ENCODE measurements at regions not wholly inside any gene's neighbourhood (a gene's known extent, or its start where the extent isn't known, plus 50 kb on each side); places are given as distances from the start of the nearest gene placed in this dataset.

DNA sequence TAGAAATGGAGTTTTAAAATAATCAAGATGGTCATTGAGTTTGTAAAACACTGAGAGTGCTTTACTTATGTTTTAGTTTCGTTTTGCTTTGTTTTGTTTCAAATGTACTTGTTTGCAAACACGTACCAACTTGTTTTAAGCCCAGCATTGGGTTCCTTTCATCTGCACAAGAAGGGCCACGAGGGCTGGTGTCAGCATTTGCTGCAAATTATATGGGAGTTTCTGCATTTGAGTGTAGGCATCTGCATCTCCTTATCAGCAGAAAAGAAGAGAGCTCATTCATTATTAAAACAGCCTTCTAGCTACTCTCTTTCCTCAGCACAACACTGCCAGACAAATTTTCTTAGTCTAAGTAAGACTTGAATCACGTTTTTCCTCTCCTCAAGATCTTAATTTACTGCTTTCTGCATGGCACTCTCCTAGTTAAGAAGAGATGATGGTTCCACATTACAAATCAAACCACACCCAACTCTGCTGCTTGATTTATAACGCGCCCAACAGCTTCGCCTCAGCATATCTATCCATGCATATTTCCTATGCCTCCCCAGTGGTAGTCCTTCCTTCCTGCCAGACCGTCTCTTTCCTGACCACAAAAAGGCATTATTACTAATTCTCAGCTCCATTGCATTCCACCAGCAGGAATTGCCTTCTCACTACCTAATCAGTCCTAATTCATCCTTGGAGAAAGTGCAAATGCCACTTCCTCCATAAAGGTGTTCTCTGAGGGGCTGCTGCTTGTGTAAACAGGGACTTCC, 95.2 kb upstream of the CAST start:
- ATAC-seq (no peak), DNase-seq (ENCODE audit: low spot score in 2 of 2) (no peak)
- no peaks in the 10 kb centered on the region for H3K36me3 Mint-ChIP-seq
- H3K27ac Mint-ChIP-seq: no peak overlapping the region
- no peaks in the 10 kb centered on the region for H3K9me3 Mint-ChIP-seq

DNA sequence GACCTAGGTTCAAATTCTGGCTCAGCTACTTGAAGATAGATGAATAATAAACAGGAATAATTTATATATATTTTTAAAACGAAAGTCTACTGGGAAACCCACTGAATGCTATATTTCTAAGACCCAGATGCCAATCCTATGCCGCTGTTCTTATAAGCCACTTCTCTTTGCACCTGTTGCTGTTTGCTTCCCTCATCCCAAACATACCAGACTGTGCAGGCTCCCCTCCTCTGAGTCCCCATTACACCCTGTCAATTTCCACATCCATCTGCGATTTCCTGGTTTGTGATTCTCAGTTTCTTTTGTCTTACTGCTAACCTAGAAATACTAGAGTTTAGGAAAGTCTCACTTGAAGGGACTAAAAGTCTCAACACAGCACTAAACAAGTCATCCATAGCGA, 92.8 kb upstream of the CAST start:
- no peak for ATAC-seq
- no peaks in the 10 kb centered on the region for H3K9me3 Mint-ChIP-seq
- H3K36me3 Mint-ChIP-seq: no peaks in the 10 kb centered on the region
- no peak overlapping the region for H3K27ac Mint-ChIP-seq
- DNase-seq (ENCODE audit: low spot score in 2 of 2): no peak

DNA sequence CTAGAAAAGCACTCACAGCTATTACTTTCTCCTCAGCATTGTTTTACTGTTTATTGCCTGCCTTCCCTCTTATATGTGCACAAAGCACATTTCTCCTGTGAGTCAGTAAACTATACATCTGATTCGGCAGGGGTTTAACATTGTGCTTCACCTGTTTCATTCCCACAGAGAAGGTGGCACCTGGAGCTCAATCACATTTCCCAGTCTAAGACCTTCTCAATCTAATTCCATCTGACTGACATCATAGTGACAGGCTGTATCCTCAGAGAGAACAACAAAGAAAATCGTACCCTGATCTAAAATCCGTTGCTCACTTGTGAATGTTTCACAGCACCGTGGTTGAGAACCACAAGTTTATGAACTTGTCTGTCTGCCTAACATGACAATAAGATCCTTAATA, 92.4 kb upstream of the CAST start:
- Mint-ChIP-seq H3K36me3 (no peaks in the 10 kb centered on the region), H3K27ac (no peak overlapping the region), H3K9me3 (no peaks in the 10 kb centered on the region)
- no peak for ATAC-seq
- no peak for DNase-seq (ENCODE audit: low spot score in 2 of 2)

DNA sequence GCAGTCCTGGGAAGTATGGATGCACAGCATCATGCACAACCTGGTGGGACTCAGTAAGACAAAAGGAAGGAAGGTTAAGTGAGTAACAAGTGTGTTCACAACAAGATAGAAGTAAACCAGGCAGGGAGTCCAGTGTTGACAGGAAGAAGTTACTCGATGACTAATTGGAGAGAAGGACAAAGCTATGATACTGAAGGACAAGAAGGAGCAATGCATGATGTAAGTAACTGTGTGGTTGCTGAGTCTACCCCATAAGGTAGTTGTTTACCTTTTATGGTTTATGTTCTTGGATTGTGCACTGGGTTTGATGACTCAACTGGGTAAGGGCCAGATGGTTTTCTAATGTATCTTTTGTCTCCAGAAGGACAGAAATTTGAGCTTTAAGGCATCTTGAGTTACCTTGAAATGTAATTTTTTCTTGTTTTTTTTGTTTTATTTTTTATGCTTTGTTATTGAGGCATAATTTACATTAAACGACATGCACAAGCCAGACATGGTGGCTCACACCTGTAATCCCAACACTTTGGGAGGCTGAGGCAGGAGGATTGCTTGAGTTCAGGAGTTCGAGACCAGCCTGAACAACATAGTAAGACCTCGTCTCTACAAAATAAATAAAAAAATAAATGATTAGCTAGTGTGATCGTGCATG, 89.2 kb upstream of the CAST start:
- H3K36me3 Mint-ChIP-seq: no peaks in the 10 kb centered on the region
- ATAC-seq (peak; percentile 31 to 91), DNase-seq (ENCODE audit: low spot score in 2 of 2) (no peak)
- H3K27ac Mint-ChIP-seq: no peak overlapping the region
- no peaks in the 10 kb centered on the region for H3K9me3 Mint-ChIP-seq

DNA sequence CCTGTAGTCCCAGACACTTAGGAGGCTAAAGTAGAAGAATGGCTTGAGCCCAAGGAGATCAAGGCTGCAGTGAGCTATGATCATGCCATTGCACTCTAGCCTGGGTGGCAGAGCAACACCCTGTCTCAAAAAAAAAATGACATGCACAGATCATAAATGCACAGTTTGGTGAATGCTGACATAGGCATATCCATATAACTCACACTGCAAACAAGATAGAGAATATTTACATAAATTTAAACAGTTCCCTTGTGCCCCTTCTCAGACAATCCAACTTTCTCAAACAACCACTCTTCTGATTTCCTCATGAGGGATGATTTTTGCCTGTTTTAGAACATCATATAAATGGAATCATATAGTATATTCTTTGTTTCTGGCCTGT, 88.7 kb upstream of the CAST start:
- H3K9me3 Mint-ChIP-seq: no peaks in the 10 kb centered on the region
- DNase-seq (ENCODE audit: low spot score in 2 of 2) (no peak), ATAC-seq (no peak)
- H3K36me3 Mint-ChIP-seq: no peaks in the 10 kb centered on the region
- H3K27ac Mint-ChIP-seq: no peak overlapping the region

DNA sequence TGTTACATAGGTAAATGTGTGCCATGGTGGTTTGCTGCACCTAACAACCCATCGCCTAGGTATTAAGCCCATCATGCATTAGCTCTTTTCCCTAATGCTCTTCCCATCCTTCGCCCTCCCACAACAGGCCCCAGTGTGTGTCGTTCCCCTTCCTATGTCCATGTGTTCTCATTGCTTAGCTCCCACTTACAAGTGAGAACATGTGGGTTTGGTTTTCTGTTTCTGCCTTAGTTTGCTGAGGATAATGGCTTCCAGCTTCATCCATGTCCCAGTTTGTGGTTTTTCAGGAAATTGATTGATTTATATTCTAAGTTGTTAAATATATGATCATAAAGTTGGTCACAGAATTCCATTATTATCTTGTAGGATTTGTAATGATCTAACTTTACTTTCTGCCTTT, 85.3 kb upstream of the CAST start:
- no peaks in the 10 kb centered on the region for H3K9me3 Mint-ChIP-seq
- ATAC-seq (no peak), DNase-seq (ENCODE audit: low spot score in 2 of 2) (no peak)
- H3K36me3 Mint-ChIP-seq: no peaks in the 10 kb centered on the region
- no peak overlapping the region for H3K27ac Mint-ChIP-seq

DNA sequence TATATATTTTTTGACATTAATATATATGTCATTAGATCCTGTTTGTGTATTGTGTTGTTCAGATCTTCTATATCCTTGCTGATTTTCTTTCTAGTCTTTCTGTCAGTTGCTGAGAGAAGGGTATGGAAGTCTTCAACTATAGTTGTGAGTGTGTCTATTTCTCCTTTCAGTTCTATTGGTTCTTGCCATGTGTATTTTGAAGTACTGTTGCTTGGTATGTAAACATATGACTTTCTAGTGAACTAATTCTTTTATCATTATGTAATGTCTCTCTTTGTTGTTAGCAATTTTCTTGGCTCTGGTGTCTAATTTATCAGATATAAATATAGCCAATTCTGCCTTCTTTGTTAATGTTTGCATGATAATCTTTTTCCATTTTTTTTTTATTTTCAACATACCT, 84.3 kb upstream of the CAST start:
- ATAC-seq (no peak), DNase-seq (ENCODE audit: low spot score in 2 of 2) (no peak)
- no peaks in the 10 kb centered on the region for H3K36me3 Mint-ChIP-seq
- no peak overlapping the region for H3K27ac Mint-ChIP-seq
- no peaks in the 10 kb centered on the region for H3K9me3 Mint-ChIP-seq

DNA sequence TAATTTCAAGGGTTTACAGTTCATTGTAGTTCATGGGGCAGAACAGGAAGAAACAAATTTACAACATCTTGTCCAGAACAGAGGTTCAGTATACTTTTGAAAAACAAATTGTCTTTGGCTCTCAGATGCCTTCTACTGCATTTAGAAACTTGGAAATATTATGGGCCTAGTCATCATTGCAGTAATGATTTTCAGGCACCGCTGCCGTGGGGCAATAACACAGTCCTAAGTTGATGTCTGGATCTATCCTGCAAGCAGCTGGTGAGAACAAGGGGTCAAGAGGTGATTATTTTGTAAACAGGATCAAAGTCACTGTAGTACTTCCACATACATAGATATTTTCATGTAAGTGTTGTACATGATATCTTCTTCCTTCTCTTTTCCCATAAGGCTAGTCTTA, 82.5 kb upstream of the CAST start:
- DNase-seq (ENCODE audit: low spot score in 2 of 2) (no peak), ATAC-seq (no peak)
- Mint-ChIP-seq H3K36me3 (no peaks in the 10 kb centered on the region), H3K9me3 (no peaks in the 10 kb centered on the region), H3K27ac (no peak overlapping the region)

DNA sequence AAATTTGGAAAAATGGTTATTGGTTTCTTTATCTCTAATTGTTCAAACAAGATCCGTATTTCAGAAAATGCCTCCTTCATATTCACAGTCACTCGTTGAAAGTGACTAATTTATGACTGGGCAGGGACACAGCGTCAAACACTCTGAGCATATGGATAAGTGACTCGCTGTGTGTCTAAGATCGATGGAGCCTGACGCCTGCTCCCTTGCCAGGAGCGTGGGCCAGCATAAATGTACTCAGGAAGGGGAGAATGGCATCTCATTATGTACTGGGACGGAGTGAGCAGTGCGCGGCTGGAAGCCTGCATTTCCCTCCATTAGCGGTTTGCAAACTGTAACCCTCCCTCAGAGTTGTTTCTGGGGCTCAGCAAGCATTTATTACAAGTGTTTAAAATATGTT, 79.8 kb upstream of the CAST start:
- H3K9me3 Mint-ChIP-seq: no peaks in the 10 kb centered on the region
- ATAC-seq (no peak), DNase-seq (ENCODE audit: low spot score in 2 of 2) (no peak)
- H3K27ac Mint-ChIP-seq: no peak overlapping the region
- no peaks in the 10 kb centered on the region for H3K36me3 Mint-ChIP-seq

DNA sequence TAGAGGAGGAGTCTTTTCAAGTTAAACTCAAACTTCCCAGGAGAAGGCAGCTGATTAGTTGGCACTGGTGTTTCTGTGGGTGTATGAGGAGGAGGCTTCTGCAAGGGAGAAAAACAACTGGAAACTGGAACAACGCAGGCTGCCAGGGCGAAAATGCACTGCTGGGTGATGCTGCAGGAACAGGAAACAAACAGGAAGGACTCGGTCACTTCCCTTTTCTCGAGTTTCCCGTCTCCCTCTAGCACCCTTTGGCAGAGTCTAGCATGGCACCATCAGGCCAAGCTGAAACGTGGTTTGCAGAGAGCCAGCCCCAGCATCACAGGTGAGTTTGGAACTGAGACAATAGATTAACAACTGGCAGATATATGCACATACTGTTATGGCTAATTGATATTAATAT, 77.5 kb upstream of the CAST start:
- no peaks in the 10 kb centered on the region for H3K9me3 Mint-ChIP-seq
- no peak for ATAC-seq
- no peak overlapping the region for H3K27ac Mint-ChIP-seq
- no peak for DNase-seq (ENCODE audit: low spot score in 2 of 2)
- no peaks in the 10 kb centered on the region for H3K36me3 Mint-ChIP-seq

DNA sequence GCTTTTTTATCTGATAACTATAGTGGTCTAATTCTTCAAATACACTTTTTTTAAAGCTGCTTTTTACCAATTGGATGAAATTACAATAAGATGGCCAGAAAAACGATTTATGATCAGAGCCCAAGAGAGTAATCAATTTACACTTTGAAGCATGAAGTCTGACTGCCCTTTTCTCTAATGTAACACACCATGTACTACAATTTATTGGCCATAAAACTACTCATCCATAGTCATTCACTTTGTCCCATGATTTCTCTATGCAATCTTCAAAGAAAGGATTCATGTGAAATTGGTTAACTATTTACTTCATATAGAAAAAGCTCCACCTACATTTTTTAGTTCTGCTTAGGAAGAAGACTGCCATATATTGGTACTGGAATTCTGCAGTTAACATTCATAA, 73.6 kb upstream of the CAST start:
- ATAC-seq (no peak), DNase-seq (ENCODE audit: low spot score in 2 of 2) (no peak)
- Mint-ChIP-seq H3K36me3 (no peaks in the 10 kb centered on the region), H3K27ac (no peak overlapping the region), H3K9me3 (no peaks in the 10 kb centered on the region)

DNA sequence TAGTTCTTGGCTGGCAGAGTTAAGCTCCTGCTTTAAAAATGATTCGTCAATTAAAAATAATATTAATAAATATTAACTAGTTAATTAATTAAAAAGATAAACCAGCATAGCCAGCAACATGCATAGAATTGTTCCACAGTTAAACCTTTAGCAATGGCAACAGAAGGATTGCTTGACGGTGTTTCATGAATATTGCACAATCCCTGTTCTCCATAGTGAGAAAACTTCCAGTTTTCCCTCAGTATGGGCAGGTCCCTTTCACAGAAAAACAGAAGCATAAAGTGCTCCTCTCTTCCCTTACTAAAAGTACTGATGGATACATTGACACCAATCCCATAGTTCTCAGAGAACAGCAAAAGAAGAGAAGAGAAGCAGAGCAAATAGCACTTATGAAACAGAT, 71.4 kb upstream of the CAST start:
- Mint-ChIP-seq H3K9me3 (no peaks in the 10 kb centered on the region), H3K27ac (no peak overlapping the region), H3K36me3 (no peaks in the 10 kb centered on the region)
- ATAC-seq: no peak
- no peak for DNase-seq (ENCODE audit: low spot score in 2 of 2)

DNA sequence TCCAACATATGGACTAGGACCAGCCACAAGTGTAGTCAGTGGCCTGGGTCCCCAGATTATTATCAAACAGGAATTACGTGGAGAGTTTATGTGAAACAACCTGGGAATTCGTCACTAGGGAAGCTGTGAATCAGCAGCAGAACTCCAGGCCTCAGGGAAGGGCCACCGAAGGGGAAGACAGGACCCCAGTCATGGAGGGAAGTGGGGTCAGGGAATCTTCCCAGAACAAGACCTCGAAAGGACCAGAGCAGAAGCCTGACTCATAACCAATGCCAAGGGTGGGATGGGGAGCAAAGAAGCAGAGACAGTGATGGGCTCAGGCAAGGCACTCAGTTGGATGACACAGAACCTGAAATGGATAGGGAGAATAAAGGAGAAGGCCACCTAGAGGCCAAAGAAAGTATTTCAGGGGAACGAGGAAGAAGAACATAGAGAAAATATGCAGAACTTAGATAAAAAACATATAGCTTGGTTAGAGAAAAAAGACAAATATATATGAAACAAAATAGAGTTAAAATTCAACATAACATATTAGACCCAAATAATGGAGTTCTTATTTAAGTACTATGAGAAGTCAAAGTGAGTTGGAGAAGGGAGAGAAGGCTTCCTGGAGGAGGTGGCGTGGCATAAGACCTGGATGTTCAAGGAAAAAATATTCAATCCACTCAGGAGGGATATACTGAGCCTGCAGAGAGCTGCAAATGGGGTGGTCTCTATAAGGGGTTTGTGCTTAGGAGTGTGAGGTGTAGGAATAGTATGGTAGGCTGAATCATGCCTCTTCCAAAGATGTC, 66.7 kb upstream of the CAST start:
- Mint-ChIP-seq H3K36me3 (no peaks in the 10 kb centered on the region), H3K9me3 (no peaks in the 10 kb centered on the region), H3K27ac (no peak overlapping the region)
- ATAC-seq (no peak), DNase-seq (ENCODE audit: low spot score in 2 of 2) (peak in 1 of 2 donors; percentile 45)

DNA sequence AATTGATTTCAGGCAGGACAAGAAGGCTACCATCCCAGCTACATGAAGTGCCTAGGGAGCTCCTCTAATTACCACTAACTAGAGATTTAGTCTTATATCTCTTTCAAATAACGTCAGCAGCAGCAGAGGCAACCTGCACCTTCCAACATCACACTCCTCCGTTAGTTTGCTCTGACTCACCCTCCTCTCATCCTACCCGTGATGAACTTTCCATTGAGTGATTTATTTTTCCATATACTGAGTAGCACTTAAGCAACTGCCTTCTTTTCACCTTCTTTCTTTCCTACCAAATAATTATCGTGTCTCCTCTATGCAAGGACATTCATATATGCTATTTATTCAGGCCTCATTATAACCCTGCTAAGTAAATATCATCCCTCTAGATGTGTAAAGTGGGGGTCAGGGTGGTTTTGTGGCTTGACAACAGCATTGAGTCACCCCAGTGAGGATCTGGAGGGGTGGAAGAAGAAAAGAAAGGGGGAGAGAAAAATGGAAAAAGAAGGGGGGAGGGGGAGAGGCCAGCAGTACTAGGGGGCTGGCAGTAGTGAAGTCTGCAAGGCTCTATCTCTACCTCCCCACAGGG, 64.6 kb upstream of the CAST start:
- DNase-seq (ENCODE audit: low spot score in 2 of 2) (no peak), ATAC-seq (peak; percentile 79 to 86)
- peak overlapping the region in 1 of 2 donors; percentile 6 for H3K27ac Mint-ChIP-seq
- H3K36me3 Mint-ChIP-seq: no peaks in the 10 kb centered on the region
- no peaks in the 10 kb centered on the region for H3K9me3 Mint-ChIP-seq

DNA sequence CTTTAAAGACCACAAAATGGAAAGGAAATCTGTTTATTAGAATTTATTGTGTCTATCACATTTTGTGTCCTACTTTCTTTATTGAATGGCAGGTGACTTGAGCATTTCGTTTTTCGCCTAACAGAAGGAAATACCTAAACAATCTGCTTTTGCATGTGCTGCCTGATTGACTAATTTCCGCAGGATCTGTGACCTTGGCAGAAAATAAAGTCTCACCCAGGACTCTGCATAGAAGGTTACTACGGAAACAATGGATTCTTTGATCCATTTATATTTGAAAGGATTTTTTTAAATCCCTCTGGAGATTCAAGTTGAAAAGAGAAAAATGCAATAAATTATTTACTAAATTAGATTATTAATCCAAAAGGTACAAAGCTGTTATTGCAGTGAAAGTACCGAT, 61.0 kb upstream of the CAST start:
- DNase-seq (ENCODE audit: low spot score in 2 of 2) (no peak), ATAC-seq (no peak)
- Mint-ChIP-seq H3K36me3 (no peaks in the 10 kb centered on the region), H3K9me3 (no peaks in the 10 kb centered on the region), H3K27ac (no peak overlapping the region)

DNA sequence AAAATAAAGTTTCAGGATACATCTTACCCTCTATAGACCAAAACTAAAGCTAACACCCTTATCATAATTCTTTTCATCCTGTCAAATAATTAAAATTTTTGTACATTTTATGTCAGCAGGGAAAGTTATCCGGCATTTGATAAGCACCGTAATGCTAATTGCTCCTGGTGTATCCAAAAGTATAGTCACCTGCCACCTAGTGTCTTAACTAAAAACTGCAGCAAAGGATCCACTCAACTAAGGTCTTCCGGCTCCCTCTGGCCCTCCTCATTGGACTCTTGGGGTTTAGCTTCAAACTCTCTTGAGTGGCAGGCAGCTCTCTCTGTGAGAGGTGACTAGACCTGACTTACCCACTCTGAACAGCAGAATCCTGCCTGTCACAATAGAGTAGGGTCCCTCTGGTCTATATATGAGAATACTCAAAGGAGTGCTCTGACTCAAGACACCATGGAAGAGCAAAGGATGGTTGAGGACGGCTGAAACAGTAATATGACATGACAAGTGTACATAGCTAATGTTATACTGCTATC, 60.4 kb upstream of the CAST start:
- ATAC-seq: peak; percentile 70 to 73
- Mint-ChIP-seq H3K27ac (no peak overlapping the region), H3K36me3 (no peaks in the 10 kb centered on the region), H3K9me3 (no peaks in the 10 kb centered on the region)
- peak in 1 of 2 donors; percentile 71 for DNase-seq (ENCODE audit: low spot score in 2 of 2)

DNA sequence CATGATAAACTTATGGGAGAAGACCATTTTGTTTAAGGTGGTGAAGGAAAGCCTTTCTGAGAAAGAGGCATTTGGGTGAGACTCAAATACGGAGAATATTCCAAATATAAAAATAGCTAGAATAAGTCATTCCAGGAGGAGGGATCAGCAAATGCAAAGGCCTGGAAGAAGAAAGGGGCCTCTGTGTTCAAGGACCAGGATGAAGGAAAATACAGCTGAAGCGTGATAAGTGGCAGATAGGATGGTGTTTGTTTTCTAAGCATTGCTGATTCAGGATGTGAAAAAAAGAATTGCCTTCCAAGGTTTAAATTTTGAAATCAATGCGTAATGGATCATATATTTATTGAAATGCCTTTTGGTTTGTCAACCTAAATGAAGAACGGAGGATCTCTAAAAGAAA, 59.4 kb upstream of the CAST start:
- Mint-ChIP-seq H3K36me3 (no peaks in the 10 kb centered on the region), H3K27ac (no peak overlapping the region), H3K9me3 (no peaks in the 10 kb centered on the region)
- ATAC-seq: no peak
- no peak for DNase-seq (ENCODE audit: low spot score in 2 of 2)
